Osteoblast (primary cell): ENCODE measurements at regions not wholly inside any gene's neighbourhood (a gene's known extent, or its start where the extent isn't known, plus 50 kb on each side); places are given as distances from the start of the nearest gene placed in this dataset.
"Not testable (repeated sequence)": the region's sequence is repeated elsewhere in the genome, so short reads cannot be mapped to it uniquely, and the experiment has no call there.

Experiments
- DNase-seq: peaks from one replicate; pipeline ENCODE4 v3.0.0; 2011; ENCODE audit warnings: low spot score, mixed read lengths; ENCODE audit not compliant: insufficient read length; ENCODE audit errors: missing footprints
- H2AFZ ChIP-seq: 2 replicates; pipeline ENCODE4 v1.6.0; 2011; ENCODE audit warnings: mild to moderate bottlenecking, low read length
- H3K27ac ChIP-seq: 2 replicates; pipeline ENCODE4 v1.5.1; 2011; ENCODE audit warnings: mild to moderate bottlenecking, low read depth, low read length, moderate library complexity
- H3K27me3 ChIP-seq: 2 replicates; pipeline ENCODE4 v1.6.0; 2012; ENCODE audit warnings: mild to moderate bottlenecking, control low read depth, inconsistent platforms, low read length, moderate library complexity; ENCODE audit not compliant: insufficient read depth
- H3K36me3 ChIP-seq: 2 replicates; pipeline ENCODE4 v1.5.1; 2011; ENCODE audit warnings: mild to moderate bottlenecking, low read length, control low read depth, moderate library complexity; ENCODE audit not compliant: insufficient read depth
- H3K4me1 ChIP-seq: 2 replicates; pipeline ENCODE4 v1.5.1; 2011; ENCODE audit warnings: mild to moderate bottlenecking, low read length, control low read depth, moderate library complexity; ENCODE audit not compliant: insufficient read depth
- H3K4me2 ChIP-seq: 2 replicates; pipeline ENCODE4 v1.6.0; 2011; ENCODE audit warnings: mild to moderate bottlenecking, low read length; ENCODE audit not compliant: insufficient read depth
- H3K4me3 ChIP-seq: fragments of 200-600 bp; sonication (generic); 3 replicates; pipeline ENCODE4 v1.5.1; 2012; ENCODE audit warnings: mild to moderate bottlenecking, low read length, inconsistent platforms; ENCODE audit not compliant: insufficient read depth
- H3K79me2 ChIP-seq: 2 replicates; pipeline ENCODE4 v1.6.0; 2012; ENCODE audit warnings: mild to moderate bottlenecking, low read length, control low read depth, inconsistent platforms; ENCODE audit not compliant: insufficient read depth
- H3K9me3 ChIP-seq: 2 replicates; pipeline ENCODE4 v1.5.1; 2011; ENCODE audit warnings: low read depth, low read length, control low read depth
- H4K20me1 ChIP-seq: 2 replicates; pipeline ENCODE4 v1.6.0; 2012; ENCODE audit warnings: mild to moderate bottlenecking, low read length, control low read depth; ENCODE audit not compliant: insufficient read depth
- TF ChIP-seq, protein P1 (sequence below): IDR thresholded peaks from 2 replicates; pipeline ENCODE4 v1.5.1; 2011; ENCODE audit warnings: mild to moderate bottlenecking, low read depth, low read length, moderate library complexity; ENCODE audit errors: extremely low read depth

DNA sequence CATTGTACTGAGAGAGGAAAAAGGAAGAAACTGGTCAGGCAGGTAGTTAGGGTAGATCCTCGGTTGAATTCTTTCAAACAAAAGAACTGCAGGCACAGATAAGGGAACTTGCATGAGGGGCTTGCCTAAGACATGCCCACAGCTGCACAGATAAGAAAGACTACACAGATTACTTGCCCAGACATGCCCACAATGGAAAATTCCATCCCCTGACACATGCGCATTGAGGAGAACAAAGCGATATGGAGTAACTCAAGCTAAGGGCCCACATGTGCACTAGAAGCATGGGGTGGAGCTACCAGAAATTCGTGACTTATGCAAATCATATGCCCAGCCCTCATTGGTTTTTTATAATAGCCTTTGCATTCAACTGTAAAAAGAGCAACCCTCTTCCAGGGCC, 181.3 kb upstream of the ZNF521 start:
- Histone ChIP-seq H4K20me1 (no peaks in the 10 kb centered on the region), H3K79me2 (no peaks in the 10 kb centered on the region), H3K4me1 (no peaks in the 10 kb centered on the region), H3K4me3 (no peak overlapping the region), H3K4me2 (no peak overlapping the region), H3K27me3 (no peaks in the 10 kb centered on the region), H3K9me3 (no peaks in the 10 kb centered on the region), H2AFZ (no peak overlapping the region), H3K27ac (no peak overlapping the region), H3K36me3 (no peaks in the 10 kb centered on the region)
- DNase-seq: no peak
- TF ChIP-seq, protein P1, sequence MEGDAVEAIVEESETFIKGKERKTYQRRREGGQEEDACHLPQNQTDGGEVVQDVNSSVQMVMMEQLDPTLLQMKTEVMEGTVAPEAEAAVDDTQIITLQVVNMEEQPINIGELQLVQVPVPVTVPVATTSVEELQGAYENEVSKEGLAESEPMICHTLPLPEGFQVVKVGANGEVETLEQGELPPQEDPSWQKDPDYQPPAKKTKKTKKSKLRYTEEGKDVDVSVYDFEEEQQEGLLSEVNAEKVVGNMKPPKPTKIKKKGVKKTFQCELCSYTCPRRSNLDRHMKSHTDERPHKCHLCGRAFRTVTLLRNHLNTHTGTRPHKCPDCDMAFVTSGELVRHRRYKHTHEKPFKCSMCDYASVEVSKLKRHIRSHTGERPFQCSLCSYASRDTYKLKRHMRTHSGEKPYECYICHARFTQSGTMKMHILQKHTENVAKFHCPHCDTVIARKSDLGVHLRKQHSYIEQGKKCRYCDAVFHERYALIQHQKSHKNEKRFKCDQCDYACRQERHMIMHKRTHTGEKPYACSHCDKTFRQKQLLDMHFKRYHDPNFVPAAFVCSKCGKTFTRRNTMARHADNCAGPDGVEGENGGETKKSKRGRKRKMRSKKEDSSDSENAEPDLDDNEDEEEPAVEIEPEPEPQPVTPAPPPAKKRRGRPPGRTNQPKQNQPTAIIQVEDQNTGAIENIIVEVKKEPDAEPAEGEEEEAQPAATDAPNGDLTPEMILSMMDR: no peak

- H3K27ac ChIP-seq: no peak overlapping the region
- no peaks in the 10 kb centered on the region for H4K20me1 ChIP-seq
- H3K4me2 ChIP-seq: no peak overlapping the region
- H3K36me3 ChIP-seq: no peaks in the 10 kb centered on the region
- no peaks in the 10 kb centered on the region for H3K4me1 ChIP-seq
- no peak for DNase-seq
- H2AFZ ChIP-seq: no peak overlapping the region
- H3K79me2 ChIP-seq: no peaks in the 10 kb centered on the region
- no peak overlapping the region for H3K4me3 ChIP-seq
- H3K9me3 ChIP-seq: no peaks in the 10 kb centered on the region
- TF ChIP-seq, protein P1: no peak
- no peaks in the 10 kb centered on the region for H3K27me3 ChIP-seq
Observed at GRCh38 chr18:25531207-25531606, 179.2 kb upstream of the ZNF521 start.

DNA sequence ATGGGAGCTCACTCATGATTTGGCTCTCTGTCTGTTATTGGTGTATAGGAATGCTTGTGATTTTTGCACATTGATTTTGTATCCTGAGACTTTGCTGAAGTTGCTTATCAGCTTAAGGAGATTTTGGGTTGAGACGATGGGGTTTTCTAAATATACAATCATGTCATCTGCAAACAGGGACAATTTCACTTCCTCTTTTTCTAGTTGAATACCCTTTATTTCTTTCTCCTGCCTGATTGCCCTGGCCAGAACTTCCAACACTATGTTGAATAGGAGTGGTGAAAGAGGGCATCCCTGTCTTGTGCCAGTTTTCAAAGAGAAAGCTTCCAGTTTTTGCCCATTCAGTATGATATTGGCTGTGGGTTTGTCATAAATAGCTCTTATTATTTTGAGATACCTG, 173.8 kb upstream of the ZNF521 start:
- not testable (repeated sequence) for H3K9me3 ChIP-seq, DNase-seq, H3K4me2 ChIP-seq, H2AFZ ChIP-seq, H3K36me3 ChIP-seq, H3K4me1 ChIP-seq, H3K79me2 ChIP-seq, H3K4me3 ChIP-seq, H4K20me1 ChIP-seq, H3K27me3 ChIP-seq, H3K27ac ChIP-seq

DNA sequence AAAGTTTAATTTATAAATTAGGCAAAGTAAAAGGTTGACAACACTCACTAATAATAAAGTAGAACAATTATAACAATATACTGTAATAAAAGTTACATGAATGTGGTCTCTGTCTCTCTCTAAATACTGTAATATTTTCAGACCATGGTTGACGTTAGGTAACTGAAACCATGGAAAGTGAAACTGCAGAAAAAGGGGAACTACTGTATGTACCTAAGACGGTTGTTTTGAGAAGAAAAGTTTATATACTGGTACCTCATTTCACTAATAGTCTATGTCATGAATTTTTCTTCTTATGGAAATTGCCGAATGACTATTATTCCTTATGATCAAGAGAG, 166.7 kb upstream of the ZNF521 start:
- no peak overlapping the region for H3K27ac ChIP-seq
- H3K4me2 ChIP-seq: no peak overlapping the region

More for the DNA sequence above, 166.7 kb upstream of the ZNF521 start:
- Histone ChIP-seq H3K27me3 (no peaks in the 10 kb centered on the region), H2AFZ (no peak overlapping the region), H3K79me2 (no peaks in the 10 kb centered on the region), H3K4me1 (no peaks in the 10 kb centered on the region), H4K20me1 (no peaks in the 10 kb centered on the region), H3K36me3 (no peaks in the 10 kb centered on the region), H3K9me3 (no peaks in the 10 kb centered on the region), H3K4me3 (no peak overlapping the region)
- TF ChIP-seq, protein P1: no peak
- DNase-seq: no peak
